Natural killer cell treated with Interleukin-12 subunit alpha and Interleukin-12 subunit beta and Interleukin-15 and Interleukin-18, amount 100 ng/mL, for 72 hours (primary cell): ENCODE measurements at regions not wholly inside any gene's neighbourhood (a gene's known extent, or its start where the extent isn't known, plus 50 kb on each side); places are given as distances from the start of the nearest gene placed in this dataset.

ENCODE experiments used
- ATAC-seq, 2 donors: fragments of 150-1000 bp; cut with Tn5 transposase in 1 of 2; sonication (Bioruptor Pico), chemical (Tn5 transposase) in 1 of 2; 2 replicates each; pipeline ENCODE4 v1.10.0; 2021
- DNase-seq: peaks from one replicate; pipeline ENCODE4 v3.0.0; 2022; ENCODE audit warnings: low spot score
- H3K27ac Mint-ChIP-seq, 2 donors: 1 replicate in 1 of 2; 2 replicates in 1 of 2; pipeline ENCODE4 v1.8.0; 2022; ENCODE audit warnings: mixed read lengths in 2 of 2, mild to moderate bottlenecking in 1 of 2, moderate library complexity in 1 of 2
- H3K27me3 Mint-ChIP-seq, 2 donors: 1 replicate in 1 of 2; 2 replicates in 1 of 2; pipeline ENCODE4 v1.8.0; 2022; ENCODE audit warnings: mixed read lengths in 2 of 2
- H3K36me3 Mint-ChIP-seq: one replicate; pipeline ENCODE4 v1.8.0; 2022; ENCODE audit warnings: mixed read lengths
- H3K4me1 Mint-ChIP-seq, 2 donors: 1 replicate in 1 of 2; 2 replicates in 1 of 2; pipeline ENCODE4 v1.8.0; 2022; ENCODE audit warnings: low read depth in 2 of 2, mixed read lengths in 2 of 2, mild to moderate bottlenecking in 1 of 2
- H3K4me3 Mint-ChIP-seq: one replicate; pipeline ENCODE4 v1.8.0; 2022; ENCODE audit warnings: mixed read lengths
- H3K9me3 Mint-ChIP-seq: 2 replicates; pipeline ENCODE4 v1.8.0; 2022; ENCODE audit warnings: mixed read lengths

DNA sequence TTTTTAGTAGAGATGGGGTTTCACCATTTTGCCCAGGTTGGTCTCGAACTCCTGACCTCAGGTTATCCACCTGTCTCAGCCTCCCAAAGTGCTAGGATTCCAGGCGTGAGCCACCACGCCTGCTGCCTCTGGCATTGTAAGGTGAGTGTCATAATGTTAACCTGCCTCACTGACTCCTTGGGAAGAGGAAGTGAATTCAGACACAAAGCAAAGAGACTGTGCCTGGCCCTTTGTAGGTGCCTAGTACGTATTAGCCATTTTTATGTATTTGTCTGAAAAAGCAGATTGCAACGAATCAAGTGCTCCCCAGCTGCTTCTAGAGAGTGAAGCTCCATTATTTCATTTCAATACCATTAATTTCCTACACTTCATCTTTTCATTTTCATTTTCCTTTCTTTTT, 260.5 kb downstream of the SAMD5 start:
- H3K27me3 Mint-ChIP-seq, result no peaks in the 10 kb centered on the region
- no peak overlapping the region for H3K4me3 Mint-ChIP-seq
- DNase-seq (no peak), ATAC-seq (no peak)
- no peaks in the 10 kb centered on the region for H3K36me3 Mint-ChIP-seq
- no peak overlapping the region for H3K27ac Mint-ChIP-seq
- no peaks in the 10 kb centered on the region for H3K4me1 Mint-ChIP-seq
- H3K9me3 Mint-ChIP-seq, result peaks cover 3% of the 10 kb centered on the region

DNA sequence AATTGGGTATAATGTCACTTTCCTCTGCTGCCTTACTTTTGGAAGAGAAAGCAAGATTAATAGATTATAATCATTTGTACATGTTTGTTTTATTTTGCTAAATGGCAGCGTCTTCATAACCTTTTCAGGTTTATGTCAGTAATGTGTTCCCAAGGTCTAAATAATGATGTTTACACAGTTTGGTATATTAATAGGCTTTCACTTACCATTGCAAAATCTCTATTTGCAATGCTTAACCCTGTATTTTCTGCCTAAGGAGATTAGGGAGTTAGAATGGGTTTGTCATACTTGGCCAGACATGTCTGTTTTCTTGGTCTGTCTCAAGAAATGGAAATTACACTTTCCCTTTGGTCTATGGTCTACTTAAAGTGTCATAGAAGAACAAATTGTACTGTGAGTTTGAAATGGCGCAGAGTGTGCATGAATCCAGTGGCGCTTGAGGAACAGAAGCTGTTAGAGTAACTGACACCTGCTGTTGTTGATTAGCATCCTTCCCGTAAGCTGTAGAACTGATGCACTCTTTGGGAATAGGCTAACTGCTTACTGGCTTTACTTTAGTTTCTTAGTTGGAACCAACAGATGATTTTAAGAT, 261.1 kb downstream of the SAMD5 start:
- H3K9me3 Mint-ChIP-seq, result peaks cover 3% of the 10 kb centered on the region
- DNase-seq (no peak), ATAC-seq (no peak)
- H3K4me1 Mint-ChIP-seq, result no peaks in the 10 kb centered on the region
- no peaks in the 10 kb centered on the region for H3K36me3 Mint-ChIP-seq
- no peak overlapping the region for H3K4me3 Mint-ChIP-seq
- no peaks in the 10 kb centered on the region for H3K27me3 Mint-ChIP-seq
- H3K27ac Mint-ChIP-seq, result no peak overlapping the region

DNA sequence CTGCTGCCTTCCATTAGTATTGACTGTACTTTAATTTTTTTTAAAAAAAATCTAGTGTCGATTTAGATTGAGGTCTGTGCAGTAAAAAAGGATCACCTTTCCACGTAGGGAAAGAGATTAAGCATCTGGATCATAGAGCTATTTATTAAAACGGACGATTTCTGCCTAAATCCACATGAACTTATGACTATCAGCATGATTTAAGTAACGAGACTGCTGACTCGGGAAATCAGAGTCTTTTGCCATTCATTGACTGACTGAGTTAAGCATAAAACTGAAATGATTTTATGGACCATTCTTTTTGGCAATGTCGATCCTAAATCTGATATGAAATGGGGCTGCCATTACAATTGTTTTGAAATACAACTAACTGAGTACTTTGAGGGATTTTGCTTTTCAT, 261.7 kb downstream of the SAMD5 start:
- Mint-ChIP-seq H3K27me3 (no peaks in the 10 kb centered on the region), H3K4me3 (no peak overlapping the region), H3K27ac (no peak overlapping the region), H3K9me3 (peaks cover 3% of the 10 kb centered on the region), H3K4me1 (no peaks in the 10 kb centered on the region), H3K36me3 (no peaks in the 10 kb centered on the region)
- ATAC-seq (no peak), DNase-seq (no peak)

DNA sequence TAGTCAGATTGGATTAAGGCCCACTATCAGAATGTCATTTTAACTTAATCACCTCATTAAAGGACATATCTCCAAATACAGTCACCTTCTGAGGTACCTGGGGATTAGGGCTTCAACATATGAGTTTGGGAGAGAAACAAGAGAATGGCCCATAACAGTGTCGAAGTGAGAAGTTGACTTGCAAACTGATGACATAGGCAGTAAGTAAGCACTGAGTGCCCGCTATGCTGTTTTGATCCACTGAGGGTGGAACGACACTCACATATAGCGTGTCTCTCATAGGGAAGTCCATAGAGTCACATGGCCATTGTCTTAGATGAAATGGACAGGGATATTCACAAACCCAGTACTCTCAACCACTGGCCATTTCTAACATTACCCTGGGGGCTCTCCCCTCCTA, 264.2 kb downstream of the SAMD5 start:
- H3K27me3 Mint-ChIP-seq, result no peaks in the 10 kb centered on the region
- no peak overlapping the region for H3K27ac Mint-ChIP-seq
- H3K36me3 Mint-ChIP-seq, result no peaks in the 10 kb centered on the region
- ATAC-seq (no peak), DNase-seq (no peak)
- no peak overlapping the region for H3K4me3 Mint-ChIP-seq
- H3K9me3 Mint-ChIP-seq, result peaks cover 8% of the 10 kb centered on the region
- no peaks in the 10 kb centered on the region for H3K4me1 Mint-ChIP-seq

DNA sequence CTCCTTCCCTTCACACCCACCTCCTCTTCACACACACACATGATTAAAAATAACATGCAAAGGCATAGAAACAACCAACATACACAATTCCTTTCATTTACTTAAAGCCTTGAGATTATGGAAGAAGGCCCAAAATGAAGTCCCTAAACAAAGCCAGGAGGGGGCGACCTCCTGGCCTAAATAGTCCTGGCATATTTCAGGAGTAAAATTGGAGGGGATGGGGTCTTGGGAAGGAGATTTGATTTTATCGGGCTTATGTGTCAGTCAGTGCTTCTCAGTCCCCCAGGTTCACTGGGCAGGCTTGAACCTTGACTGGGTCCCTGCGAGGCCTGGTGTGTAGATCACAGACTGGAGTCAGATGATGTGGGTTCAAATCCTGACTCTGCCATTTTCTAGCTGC, 266.4 kb downstream of the SAMD5 start:
- no peaks in the 10 kb centered on the region for H3K36me3 Mint-ChIP-seq
- ATAC-seq, result no peak

DNA sequence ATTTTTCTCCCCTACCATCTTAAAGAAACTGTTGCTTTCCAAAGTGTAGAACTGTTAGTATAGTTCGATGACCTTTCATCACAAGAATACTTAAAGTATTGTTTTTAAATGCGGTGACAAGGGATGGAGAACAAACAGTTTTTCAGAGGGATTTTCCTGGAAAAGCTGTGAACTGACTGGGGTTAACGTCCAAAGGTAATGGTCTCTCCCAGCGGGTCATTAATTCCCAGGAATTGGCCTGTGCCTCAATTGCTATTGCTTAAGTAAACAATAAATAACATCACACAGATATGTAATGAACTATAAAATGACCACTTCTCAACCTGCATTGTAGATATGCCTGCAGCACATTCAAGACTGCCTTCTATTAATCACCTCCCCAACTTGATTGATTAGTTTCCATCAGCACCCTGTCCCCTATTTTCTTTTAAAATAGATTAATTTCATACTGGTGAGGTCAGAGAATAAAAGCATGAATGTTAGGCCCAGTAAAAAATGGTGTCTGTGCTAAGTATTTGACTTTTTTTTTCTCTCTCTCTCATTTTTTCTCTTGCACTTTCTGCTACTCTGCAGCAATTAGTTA, 268.2 kb downstream of the SAMD5 start:
- H3K4me3 Mint-ChIP-seq, result no peak overlapping the region
- no peak for DNase-seq
- H3K36me3 Mint-ChIP-seq, result no peaks in the 10 kb centered on the region
- H3K4me1 Mint-ChIP-seq, result no peaks in the 10 kb centered on the region
- no peak for ATAC-seq
- no peaks in the 10 kb centered on the region for H3K27me3 Mint-ChIP-seq
- H3K9me3 Mint-ChIP-seq, result peaks cover 8% of the 10 kb centered on the region
- no peak overlapping the region for H3K27ac Mint-ChIP-seq

More for the DNA sequence above, 266.4 kb downstream of the SAMD5 start:
- Mint-ChIP-seq H3K4me1 (no peaks in the 10 kb centered on the region), H3K4me3 (no peak overlapping the region), H3K27ac (no peak overlapping the region), H3K27me3 (no peaks in the 10 kb centered on the region), H3K9me3 (peaks cover 8% of the 10 kb centered on the region)
- DNase-seq, result no peak

DNA sequence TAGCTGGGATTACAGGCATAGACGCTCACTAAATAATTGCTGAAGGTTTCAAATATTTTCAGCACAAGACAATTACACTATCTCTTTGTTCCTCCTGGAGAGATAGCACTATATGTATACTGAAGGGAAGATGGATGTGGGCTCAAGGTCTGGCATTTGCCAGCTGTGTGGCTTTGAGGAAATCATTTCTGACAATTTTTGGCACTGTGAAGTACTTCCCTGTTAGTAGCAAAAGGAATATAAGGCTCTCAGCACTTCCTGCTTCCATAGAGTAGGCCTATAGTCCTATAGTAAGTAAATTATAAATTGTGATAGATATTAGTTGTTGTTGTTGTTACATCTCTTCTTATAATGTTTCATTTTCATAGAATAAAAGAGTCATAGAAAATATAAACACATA, 271.1 kb downstream of the SAMD5 start:
- Mint-ChIP-seq H3K9me3 (peaks cover 8% of the 10 kb centered on the region), H3K4me1 (no peaks in the 10 kb centered on the region), H3K4me3 (no peak overlapping the region), H3K27me3 (no peaks in the 10 kb centered on the region), H3K36me3 (no peaks in the 10 kb centered on the region), H3K27ac (no peak overlapping the region)
- ATAC-seq, result no peak
- DNase-seq, result no peak

DNA sequence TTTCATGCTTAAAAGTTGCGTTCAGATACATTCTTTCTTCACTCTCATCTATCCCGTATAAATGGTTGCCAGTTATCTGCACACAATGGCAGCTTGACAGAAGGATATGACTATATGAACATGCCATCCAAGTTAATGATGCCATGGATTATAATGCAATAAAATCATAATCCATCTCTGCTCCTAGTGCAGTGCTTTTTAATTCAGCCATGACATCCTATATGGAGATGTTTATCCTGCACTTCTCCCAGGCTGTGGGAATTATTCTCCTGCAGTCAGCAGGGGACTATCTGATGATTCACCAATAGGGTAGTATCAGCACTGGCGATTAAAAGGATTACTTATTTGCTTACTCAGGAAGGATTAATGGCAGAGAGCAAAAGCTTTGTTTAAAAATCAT, 273.8 kb downstream of the SAMD5 start:
- Mint-ChIP-seq H3K27me3 (no peaks in the 10 kb centered on the region), H3K36me3 (no peaks in the 10 kb centered on the region), H3K4me1 (no peaks in the 10 kb centered on the region), H3K9me3 (peaks cover 10% of the 10 kb centered on the region), H3K4me3 (no peak overlapping the region), H3K27ac (no peak overlapping the region)
- ATAC-seq (no peak), DNase-seq (no peak)

DNA sequence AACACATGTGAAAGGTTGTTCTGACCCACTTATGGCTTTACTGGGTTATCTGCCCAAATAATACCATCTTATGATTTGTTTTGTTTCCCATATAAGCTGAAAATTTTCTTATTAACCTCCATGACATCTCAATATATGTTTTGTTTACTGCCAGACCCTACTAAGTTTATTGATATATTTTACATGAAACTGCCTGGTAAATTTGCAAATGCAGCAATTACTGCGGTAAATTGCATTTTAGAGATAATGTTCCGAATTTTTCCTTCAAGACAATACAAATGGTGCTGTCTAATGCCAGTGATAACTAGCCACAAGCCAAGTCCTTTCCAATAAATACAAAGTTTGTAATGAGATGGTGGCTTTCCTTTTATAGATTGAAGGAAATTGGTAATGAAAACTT, 275.9 kb downstream of the SAMD5 start:
- no peak overlapping the region for H3K4me3 Mint-ChIP-seq
- no peaks in the 10 kb centered on the region for H3K36me3 Mint-ChIP-seq
- no peaks in the 10 kb centered on the region for H3K27me3 Mint-ChIP-seq
- no peak overlapping the region for H3K27ac Mint-ChIP-seq
- DNase-seq (no peak), ATAC-seq (no peak)
- peaks cover 3% of the 10 kb centered on the region for H3K9me3 Mint-ChIP-seq
- H3K4me1 Mint-ChIP-seq, result no peaks in the 10 kb centered on the region

DNA sequence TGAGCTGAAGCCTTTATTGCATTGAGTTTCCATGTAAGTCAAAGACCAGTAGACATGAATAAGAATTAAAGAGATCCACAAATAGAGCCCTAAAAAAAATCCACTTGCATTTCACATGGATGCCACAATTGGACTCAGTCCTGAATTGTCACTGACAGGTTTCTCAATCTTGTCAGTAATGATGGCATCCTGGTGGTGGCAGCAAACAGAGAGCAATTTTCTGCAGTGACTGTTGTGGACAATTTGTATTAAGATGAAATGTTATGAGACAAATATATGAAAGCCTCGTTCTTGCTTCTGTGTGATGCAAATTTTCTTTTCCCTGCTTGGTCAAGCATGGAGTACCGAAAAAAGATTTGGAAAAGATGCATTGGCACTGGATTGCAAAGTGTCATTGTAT, 278.9 kb downstream of the SAMD5 start:
- DNase-seq, result no peak
- Mint-ChIP-seq H3K27ac (no peak overlapping the region), H3K4me3 (no peak overlapping the region), H3K27me3 (no peaks in the 10 kb centered on the region), H3K9me3 (peaks cover 13% of the 10 kb centered on the region), H3K36me3 (no peaks in the 10 kb centered on the region), H3K4me1 (no peaks in the 10 kb centered on the region)
- no peak for ATAC-seq

DNA sequence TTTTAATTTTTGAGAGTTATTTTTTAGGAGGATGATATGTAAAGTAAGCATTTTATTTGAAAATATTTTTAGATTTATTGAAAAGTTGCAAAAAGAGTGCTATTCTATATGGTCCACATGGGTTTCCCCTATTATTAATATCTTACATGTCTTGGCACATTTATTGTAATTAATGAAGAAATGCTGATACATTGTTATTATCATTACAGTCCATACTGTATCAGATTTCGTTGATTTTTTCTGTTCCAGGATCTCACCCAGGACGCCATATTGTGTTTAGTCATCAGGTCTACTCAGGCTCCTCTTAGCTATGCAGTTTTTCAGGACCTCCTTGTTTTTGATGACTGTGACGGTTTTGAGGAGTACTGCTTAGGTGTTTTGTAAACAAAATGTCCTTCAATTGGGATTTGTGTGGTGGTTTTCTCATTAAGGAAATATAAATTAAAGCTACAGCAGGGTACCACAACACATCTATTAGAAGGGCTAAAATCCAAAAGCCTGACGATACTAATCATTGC, 281.0 kb downstream of the SAMD5 start:
- no peak for ATAC-seq
- no peak for DNase-seq
- H3K4me3 Mint-ChIP-seq, result no peak overlapping the region
- H3K27ac Mint-ChIP-seq, result no peak overlapping the region
- no peaks in the 10 kb centered on the region for H3K27me3 Mint-ChIP-seq
- peaks cover 13% of the 10 kb centered on the region for H3K9me3 Mint-ChIP-seq
- H3K36me3 Mint-ChIP-seq, result no peaks in the 10 kb centered on the region
- H3K4me1 Mint-ChIP-seq, result no peaks in the 10 kb centered on the region

DNA sequence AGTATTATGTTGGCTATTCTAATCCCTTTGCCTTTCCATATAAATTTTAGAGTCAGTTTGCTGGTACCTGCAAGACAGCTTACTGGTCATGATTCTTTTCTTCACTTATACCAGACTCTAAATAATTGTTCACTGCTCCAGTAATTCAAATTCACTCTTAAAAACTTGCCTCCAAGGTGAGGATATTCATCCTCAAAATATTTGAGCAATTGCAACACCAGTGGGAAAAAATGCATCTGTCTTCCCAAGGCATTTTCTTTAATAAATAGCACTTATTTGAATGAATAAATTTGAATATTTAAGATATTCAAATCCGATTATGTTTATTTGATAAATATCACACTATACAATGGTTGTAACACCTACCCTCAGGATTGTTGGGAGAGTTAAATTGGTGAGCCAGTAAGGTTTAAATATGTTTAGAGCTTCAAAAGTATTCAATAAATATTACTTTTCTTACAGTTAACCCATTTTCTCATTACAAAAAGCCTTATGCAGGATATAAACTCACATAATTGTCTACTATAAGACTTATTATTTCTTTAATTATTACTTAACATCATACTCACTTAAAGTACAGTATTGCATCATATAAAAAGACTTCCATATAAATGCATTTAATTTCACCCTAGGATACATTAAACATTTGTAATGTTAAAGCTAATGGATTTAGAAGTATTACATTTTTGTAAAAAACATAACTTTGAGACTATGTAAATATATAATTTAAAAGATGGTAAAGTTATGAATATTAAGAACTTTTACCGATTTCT, 285.6 kb downstream of the SAMD5 start:
- H3K4me3 Mint-ChIP-seq, result no peak overlapping the region
- DNase-seq (no peak), ATAC-seq (no peak)
- no peaks in the 10 kb centered on the region for H3K27me3 Mint-ChIP-seq
- H3K27ac Mint-ChIP-seq, result no peak overlapping the region
- H3K9me3 Mint-ChIP-seq, result peaks cover 10% of the 10 kb centered on the region
- H3K4me1 Mint-ChIP-seq, result no peaks in the 10 kb centered on the region
- no peaks in the 10 kb centered on the region for H3K36me3 Mint-ChIP-seq

DNA sequence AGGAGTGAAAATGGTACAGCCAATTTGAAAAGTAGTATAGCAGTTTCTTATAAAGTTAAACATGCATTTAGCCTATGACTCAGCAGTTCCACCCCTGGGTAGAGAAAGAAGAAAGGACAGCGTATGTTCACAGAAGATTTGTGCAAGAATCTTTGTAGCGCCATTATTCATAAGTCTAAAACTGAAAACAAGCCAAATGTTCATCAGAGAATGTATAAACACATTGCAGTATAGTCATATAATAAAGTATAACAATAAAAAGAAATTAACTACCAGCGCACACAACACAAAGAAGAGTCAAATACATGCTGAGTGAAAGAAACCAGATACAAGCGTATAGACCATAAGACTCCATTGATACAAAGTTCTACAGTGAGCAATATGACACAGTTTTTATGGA, 294.0 kb downstream of the SAMD5 start:
- Mint-ChIP-seq H3K36me3 (no peaks in the 10 kb centered on the region), H3K4me3 (no peak overlapping the region), H3K4me1 (no peaks in the 10 kb centered on the region), H3K9me3 (peaks cover 14% of the 10 kb centered on the region), H3K27ac (no peak overlapping the region), H3K27me3 (no peaks in the 10 kb centered on the region)
- no peak for DNase-seq
- ATAC-seq, result no peak

DNA sequence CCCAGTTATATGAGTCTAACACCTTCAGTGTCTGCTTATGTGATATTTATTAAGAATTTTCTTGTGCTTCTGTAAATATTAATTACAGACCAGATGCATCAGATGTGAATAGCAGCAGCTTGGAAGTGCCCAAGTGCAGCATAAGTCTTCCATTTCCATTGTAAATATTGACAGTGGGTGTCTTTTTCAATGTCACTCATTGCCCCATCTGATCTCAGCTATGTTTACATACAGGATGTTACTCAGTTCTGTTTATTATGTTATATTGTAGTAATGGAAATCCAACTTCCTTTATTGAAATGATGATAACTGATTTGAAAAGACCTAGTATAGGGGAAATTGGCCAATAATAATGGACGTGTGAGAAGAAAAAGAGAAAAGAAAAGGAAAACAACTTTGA, 296.7 kb downstream of the SAMD5 start:
- ATAC-seq (no peak), DNase-seq (no peak)
- Mint-ChIP-seq H3K4me3 (no peak overlapping the region), H3K27me3 (no peaks in the 10 kb centered on the region), H3K4me1 (no peaks in the 10 kb centered on the region), H3K9me3 (peaks cover 14% of the 10 kb centered on the region), H3K36me3 (no peaks in the 10 kb centered on the region), H3K27ac (no peak overlapping the region)
